Fibroblast of villous mesenchyme (primary cell): ENCODE measurements at regions not wholly inside any gene's neighbourhood (a gene's known extent, or its start where the extent isn't known, plus 50 kb on each side); places are given as distances from the start of the nearest gene placed in this dataset.

Experiments
- DNase-seq: peaks from one replicate; pipeline ENCODE4 v3.0.0-alpha.2; 2010; ENCODE audit warnings: low read depth
- H3K4me3 ChIP-seq: 2 replicates; pipeline ENCODE4 v1.5.1; 2011; ENCODE audit warnings: low read depth, mild to moderate bottlenecking, low read length
- CTCF ChIP-seq: IDR thresholded peaks from 2 replicates; pipeline ENCODE4 v1.5.1; 2012; ENCODE audit warnings: low read depth, mild to moderate bottlenecking, low read length; ENCODE audit not compliant: insufficient read depth

- DNase-seq = no peak
- no peak for TF ChIP-seq CTCF
Measured at GRCh38 chr9:103919605-103920209, 174.4 kb upstream of the SMC2 start.

GRCh38 chr9:103928442-103928841, 165.7 kb upstream of the SMC2 start:
- DNase-seq = no peak
- H3K4me3 ChIP-seq = no peak overlapping the region
- TF ChIP-seq CTCF = no peak

More at GRCh38 chr9:103919605-103920209, 174.4 kb upstream of the SMC2 start:
- H3K4me3 ChIP-seq = no peak overlapping the region

- TF ChIP-seq CTCF = no peak
- H3K4me3 ChIP-seq = no peak overlapping the region
- DNase-seq = no peak
Measured at GRCh38 chr9:103941104-103941503, 153.0 kb upstream of the SMC2 start.

- DNase-seq = no peak
- H3K4me3 ChIP-seq = no peak overlapping the region
- TF ChIP-seq CTCF = no peak
Measured at GRCh38 chr9:103942200-103942599, 151.9 kb upstream of the SMC2 start.

GRCh38 chr9:103942651-103943050, 151.5 kb upstream of the SMC2 start:
- no peak overlapping the region for H3K4me3 ChIP-seq
- TF ChIP-seq CTCF = no peak
- DNase-seq = no peak

GRCh38 chr9:103949096-103949495, 145.0 kb upstream of the SMC2 start:
- no peak overlapping the region for H3K4me3 ChIP-seq
- no peak for DNase-seq
- TF ChIP-seq CTCF = no peak

GRCh38 chr9:103977163-103977562, 116.9 kb upstream of the SMC2 start:
- DNase-seq = no peak
- no peak for TF ChIP-seq CTCF
- H3K4me3 ChIP-seq = no peak overlapping the region
